HEK293T (cell line): ENCODE measurements at regions not wholly inside any gene's neighbourhood (a gene's known extent, or its start where the extent isn't known, plus 50 kb on each side); places are given as distances from the start of the nearest gene placed in this dataset.

Source experiments
- CTCF ChIA-PET: fragments of 350-600 bp; formaldehyde crosslinking; extraction: SDS; loops from one replicate; lab custom pipeline; 2021; ENCODE audit warnings: antibody characterized with exemption, inconsistent platforms; lab: Yijun Ruan, JAX
- POLR2A ChIA-PET: fragments of 350-600 bp; formaldehyde crosslinking; extraction: SDS; loops from one replicate; lab custom pipeline; 2020; ENCODE audit warnings: antibody characterized with exemption, inconsistent platforms; lab: Yijun Ruan, JAX
- DNase-seq: peaks from one replicate; pipeline ENCODE4 v3.0.0; 2012; ENCODE audit warnings: mixed read lengths; ENCODE audit errors: extremely low spot score
- ARNT ChIP-seq: fragments of 450-650 bp; IDR thresholded peaks from 2 replicates; pipeline ENCODE4 v1.6.1; 2017; ENCODE audit warnings: mild to moderate bottlenecking
- BHLHE40 ChIP-seq: fragments of 450-650 bp; IDR thresholded peaks from 2 replicates; pipeline ENCODE4 v1.6.1; 2016; ENCODE audit warnings: mild to moderate bottlenecking, moderate library complexity, borderline replicate concordance
- CTBP1 ChIP-seq: fragments of 450-650 bp; IDR thresholded peaks from 2 replicates; pipeline ENCODE4 v1.6.1; 2016; ENCODE audit warnings: borderline replicate concordance
- ELF4 ChIP-seq: fragments of 450-650 bp; IDR thresholded peaks from 2 replicates; pipeline ENCODE4 v1.6.1; 2017; ENCODE audit warnings: antibody characterized with exemption
- FOXA1 ChIP-seq: fragments of 450-650 bp; IDR thresholded peaks from 2 replicates; pipeline ENCODE4 v1.6.1; 2016; ENCODE audit warnings: mild to moderate bottlenecking
- FOXK2 ChIP-seq: fragments of 450-650 bp; IDR thresholded peaks from 2 replicates; pipeline ENCODE4 v1.6.1; 2016; ENCODE audit warnings: mild to moderate bottlenecking
- FOXM1 ChIP-seq: fragments of 450-650 bp; IDR thresholded peaks from 2 replicates; pipeline ENCODE4 v1.6.1; 2017; ENCODE audit warnings: mild to moderate bottlenecking, borderline replicate concordance
- HDGF ChIP-seq: fragments of 450-650 bp; IDR thresholded peaks from 2 replicates; pipeline ENCODE4 v1.6.1; 2017; ENCODE audit warnings: antibody characterized with exemption, borderline replicate concordance
- L3MBTL2 ChIP-seq: fragments of 450-650 bp; conservative IDR thresholded peaks from 2 replicates; pipeline ENCODE4 v1.6.1; 2016; ENCODE audit warnings: mild to moderate bottlenecking
- LEF1 ChIP-seq: fragments of 450-650 bp; IDR thresholded peaks from 2 replicates; pipeline ENCODE4 v1.6.1; 2017; ENCODE audit warnings: mild to moderate bottlenecking, borderline replicate concordance
- NFRKB ChIP-seq: fragments of 450-650 bp; IDR thresholded peaks from 2 replicates; pipeline ENCODE4 v1.6.1; 2016; ENCODE audit warnings: mild to moderate bottlenecking, moderate library complexity
- SP1 ChIP-seq: fragments of 450-650 bp; IDR thresholded peaks from 2 replicates; pipeline ENCODE4 v1.6.1; 2017
- SUZ12 ChIP-seq: fragments of 450-650 bp; IDR thresholded peaks from 2 replicates; pipeline ENCODE4 v1.6.1; 2016; ENCODE audit warnings: mild to moderate bottlenecking
- TARDBP ChIP-seq: fragments of 450-650 bp; IDR thresholded peaks from 2 replicates; pipeline ENCODE4 v1.6.1; 2016
- ZNF384 ChIP-seq: fragments of 450-650 bp; IDR thresholded peaks from 2 replicates; pipeline ENCODE4 v1.6.1; 2016
- TF ChIP-seq, protein P1 (sequence below): fragments of 450-650 bp; IDR thresholded peaks from 2 replicates; pipeline ENCODE4 v1.6.1; 2016

DNA sequence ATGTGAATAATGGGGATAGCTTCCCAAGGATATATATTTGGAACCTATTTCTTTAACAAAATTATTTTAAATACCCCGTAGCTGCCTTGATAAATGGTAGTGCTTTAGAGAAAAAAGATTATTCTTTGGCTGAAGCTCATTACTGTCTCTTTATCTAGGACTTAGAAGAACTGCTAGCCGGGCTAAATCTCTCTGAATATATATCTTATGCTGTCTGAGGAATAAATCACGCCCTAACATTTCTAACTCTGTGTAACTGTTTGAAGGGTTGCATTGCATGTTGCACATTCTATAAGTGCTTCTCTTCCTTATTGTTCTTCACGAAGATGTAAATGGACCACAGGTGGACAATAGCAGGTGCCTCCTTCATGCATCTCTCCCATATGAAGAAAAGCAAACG lies 585.0 kb upstream of the ZP4 start:
- POLR2A ChIA-PET: no interaction called here
- CTCF ChIA-PET: interaction anchor here (0.6 kb wide), 1 partner anchor 1248 kb away, joined by 3 read pairs; no protein-coding TSS in a partner anchor
- DNase-seq: no peak
- TF ChIP-seq HDGF (no peak), TARDBP (no peak), FOXM1 (no peak)

DNA sequence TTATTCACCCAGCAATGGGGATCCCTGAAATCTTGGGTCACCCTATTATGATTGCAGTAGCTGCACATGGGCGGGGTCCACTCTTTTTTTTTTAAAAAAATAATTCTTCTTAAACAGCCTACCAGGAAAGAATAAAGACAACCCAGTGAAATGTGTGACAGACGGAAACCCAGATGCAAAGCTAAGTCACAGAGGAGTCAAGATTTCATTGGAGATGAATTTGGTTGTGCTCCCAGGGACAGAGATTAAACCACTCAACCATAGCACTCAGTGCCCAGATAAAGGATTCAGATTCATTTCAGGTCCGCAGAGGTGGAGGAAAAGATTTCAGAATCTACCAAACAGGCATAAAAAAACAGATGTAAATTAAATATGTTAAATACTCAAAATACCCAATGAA lies 583.5 kb upstream of the ZP4 start:
- ChIA-PET CTCF (no interaction called here), POLR2A (no interaction called here)
- TF ChIP-seq NFRKB (no peak), HDGF (no peak), TARDBP (no peak), ARNT (no peak), FOXM1 (no peak), SUZ12 (no peak), FOXK2 (no peak), SP1 (no peak), LEF1 (no peak), ELF4 (no peak), CTBP1 (no peak), FOXA1 (no peak), ZNF384 (no peak), BHLHE40 (no peak), L3MBTL2 (no peak)
- TF ChIP-seq, protein P1, sequence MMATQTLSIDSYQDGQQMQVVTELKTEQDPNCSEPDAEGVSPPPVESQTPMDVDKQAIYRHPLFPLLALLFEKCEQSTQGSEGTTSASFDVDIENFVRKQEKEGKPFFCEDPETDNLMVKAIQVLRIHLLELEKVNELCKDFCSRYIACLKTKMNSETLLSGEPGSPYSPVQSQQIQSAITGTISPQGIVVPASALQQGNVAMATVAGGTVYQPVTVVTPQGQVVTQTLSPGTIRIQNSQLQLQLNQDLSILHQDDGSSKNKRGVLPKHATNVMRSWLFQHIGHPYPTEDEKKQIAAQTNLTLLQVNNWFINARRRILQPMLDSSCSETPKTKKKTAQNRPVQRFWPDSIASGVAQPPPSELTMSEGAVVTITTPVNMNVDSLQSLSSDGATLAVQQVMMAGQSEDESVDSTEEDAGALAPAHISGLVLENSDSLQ: no peak
- DNase-seq: no peak

DNA sequence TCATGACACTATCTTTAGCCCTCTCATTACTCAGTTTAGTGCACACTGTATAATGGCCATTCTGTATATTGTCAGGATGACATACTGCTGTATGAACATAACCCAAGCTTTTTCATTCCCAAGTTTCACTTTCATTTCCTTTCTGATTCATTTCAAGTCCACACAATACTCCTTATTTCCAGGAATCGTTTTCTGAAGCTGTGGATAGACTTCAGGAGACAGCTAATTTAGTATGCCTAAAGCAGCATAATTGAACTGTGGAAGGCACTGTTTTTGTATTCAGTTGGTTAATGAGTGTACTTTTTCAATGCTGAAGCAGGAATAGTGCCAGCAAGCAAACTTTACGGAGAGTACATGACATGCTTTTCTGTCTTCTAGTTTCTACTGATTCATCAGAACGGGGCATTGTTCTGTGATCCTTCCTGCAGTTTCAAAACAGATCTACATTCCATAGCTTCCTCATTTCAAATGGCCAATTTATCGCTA lies 578.5 kb upstream of the ZP4 start:
- CTCF ChIA-PET: no interaction called here
- POLR2A ChIA-PET: no interaction called here
- DNase-seq: no peak
- TF ChIP-seq BHLHE40 (no peak), SP1 (no peak), NFRKB (no peak), FOXM1 (no peak)

DNA sequence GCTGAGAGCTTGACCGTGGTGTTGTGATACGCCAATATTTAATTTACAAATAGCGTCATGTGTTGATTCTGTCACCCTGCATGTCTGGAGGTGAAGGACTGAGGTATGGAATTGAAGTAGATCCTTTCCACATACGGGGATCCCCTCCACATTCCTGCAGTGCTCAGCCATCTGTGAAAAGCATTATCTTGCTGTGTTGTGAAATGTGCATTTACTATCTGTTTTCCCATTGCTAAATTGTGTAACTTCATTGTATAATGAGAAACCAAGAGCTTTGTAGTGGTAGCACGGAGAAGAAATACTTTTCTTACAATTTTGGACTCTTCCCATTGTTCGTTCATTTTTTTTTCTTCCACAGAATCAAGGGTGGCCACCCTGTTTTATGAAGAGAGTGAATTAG lies 577.3 kb upstream of the ZP4 start:
- POLR2A ChIA-PET: no interaction called here
- DNase-seq: no peak
- CTCF ChIA-PET: no interaction called here
- TF ChIP-seq SP1 (no peak), SUZ12 (no peak), L3MBTL2 (no peak), CTBP1 (no peak), NFRKB (no peak)

DNA sequence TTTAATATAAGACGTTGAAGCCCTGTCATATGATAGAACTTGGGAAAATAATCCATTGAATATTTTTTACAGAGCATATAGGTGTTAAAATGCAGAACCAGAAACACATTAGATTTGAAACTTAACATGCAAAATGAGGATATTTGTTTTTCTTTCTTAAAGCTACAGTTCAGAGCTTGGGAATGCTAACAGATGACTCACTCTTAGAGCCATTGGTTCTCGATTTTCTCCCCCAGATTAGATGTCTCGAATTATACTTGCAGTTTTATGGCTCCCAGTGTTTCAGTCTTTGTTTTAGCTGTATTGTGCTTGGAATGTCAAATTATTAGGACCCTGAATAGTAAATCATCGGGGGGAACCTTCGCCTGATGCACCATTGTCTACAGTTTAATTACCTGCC lies 575.7 kb upstream of the ZP4 start:
- no peak for DNase-seq
- no peak for TF ChIP-seq BHLHE40
- TF ChIP-seq ELF4: no peak
- no peak for TF ChIP-seq FOXK2
- TF ChIP-seq NFRKB: no peak
- TF ChIP-seq SUZ12: no peak
- TF ChIP-seq, protein P1: no peak
- TF ChIP-seq FOXA1: no peak
- TF ChIP-seq HDGF: no peak
- no peak for TF ChIP-seq FOXM1
- no peak for TF ChIP-seq ARNT
- no peak for TF ChIP-seq LEF1
- TF ChIP-seq SP1: no peak
- ChIA-PET CTCF (no interaction called here), POLR2A (no interaction called here)

DNA sequence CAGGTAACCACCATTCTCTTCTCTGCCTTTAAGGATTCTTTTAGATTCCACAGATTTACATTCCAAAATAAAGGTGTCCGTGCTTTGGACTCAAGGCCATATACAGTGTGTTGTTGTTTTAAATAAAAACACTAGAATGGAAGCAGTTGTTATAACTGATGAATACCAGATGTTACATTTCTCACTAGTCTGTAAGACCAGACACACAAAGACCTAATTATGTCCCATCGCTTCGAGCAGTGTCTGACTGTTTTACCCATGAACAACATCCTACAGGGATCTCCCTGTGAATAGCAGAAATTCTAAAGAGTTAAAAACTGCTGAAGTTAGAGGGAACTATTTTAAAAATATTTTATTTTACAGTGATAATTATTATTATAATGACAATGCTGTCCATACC lies 574.7 kb upstream of the ZP4 start:
- ChIA-PET CTCF (no interaction called here), POLR2A (no interaction called here)
- DNase-seq: no peak
- no peak for TF ChIP-seq ELF4
- TF ChIP-seq FOXA1: no peak
- no peak for TF ChIP-seq BHLHE40
- TF ChIP-seq L3MBTL2: no peak
- no peak for TF ChIP-seq TARDBP
- no peak for TF ChIP-seq NFRKB
- no peak for TF ChIP-seq HDGF
- TF ChIP-seq FOXM1: no peak
- TF ChIP-seq, protein P1: no peak
- no peak for TF ChIP-seq LEF1
- no peak for TF ChIP-seq SUZ12
- no peak for TF ChIP-seq FOXK2
- no peak for TF ChIP-seq CTBP1
- TF ChIP-seq SP1: no peak
- no peak for TF ChIP-seq ZNF384
- TF ChIP-seq ARNT: no peak

DNA sequence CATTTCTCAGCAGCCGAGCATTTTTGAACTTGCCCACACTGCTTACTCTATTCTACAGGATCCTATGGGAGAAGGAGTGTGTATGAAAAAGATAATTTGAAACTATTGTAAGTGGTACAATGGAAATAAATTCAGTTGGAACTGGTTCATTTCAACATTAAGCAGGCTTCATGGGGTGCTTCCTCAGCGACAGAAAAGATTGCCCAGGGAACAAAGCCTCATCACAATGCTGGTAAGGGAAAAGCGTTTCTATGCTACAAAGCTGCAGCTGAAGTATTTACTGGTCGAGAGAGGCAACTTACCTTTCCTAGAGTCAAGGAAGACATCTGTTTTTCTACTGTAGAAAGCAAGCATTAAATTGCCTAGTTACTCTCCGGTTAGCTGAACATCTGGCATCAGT lies 568.2 kb upstream of the ZP4 start:
- DNase-seq: no peak
- ChIA-PET CTCF (no interaction called here), POLR2A (no interaction called here)
- TF ChIP-seq FOXA1 (no peak), TARDBP (no peak), HDGF (no peak), SP1 (no peak)
